IMR-90 (cell line): ENCODE measurements at regions not wholly inside any gene's neighbourhood (a gene's known extent, or its start where the extent isn't known, plus 50 kb on each side); places are given as distances from the start of the nearest gene placed in this dataset.

Experiments
- ATAC-seq: fragments of 200-7000 bp; cut with Tn5 transposase; 2 replicates; pipeline ENCODE4 v1.9.1; 2020; ENCODE audit warnings: low read depth, mild to moderate bottlenecking, moderate library complexity
- BruUV-seq: library from RNA; stranded (reverse); fragments of 400-500 nt; replicated peaks from 2 replicates; lab custom pipeline; 2021; lab: Mats Ljungman, UMichigan
- CTCF ChIA-PET: fragments of 300-600 bp; formaldehyde crosslinking; extraction: SDS; loops from one replicate; lab custom pipeline; 2021; ENCODE audit warnings: antibody characterized with exemption; lab: Yijun Ruan, JAX
- POLR2A ChIA-PET: fragments of 300-600 bp; sonication (Branson Sonifier 250); formaldehyde crosslinking; loops from one replicate; lab custom pipeline; 2022; ENCODE audit warnings: antibody characterized with exemption; ENCODE audit not compliant: unreplicated experiment; lab: Charles Lee
- DNase-seq: peaks from one replicate; pipeline ENCODE4 v3.0.0; 2013
- H2AFZ ChIP-seq: replicated peaks from 2 replicates; pipeline ENCODE3; 2013; ENCODE audit warnings: low read length, mild to moderate bottlenecking; ENCODE audit not compliant: poor library complexity
- H2AK5ac ChIP-seq: 2 replicates; pipeline ENCODE4 v1.6.1; 2013; ENCODE audit warnings: low read depth, low read length, inconsistent platforms
- H2AK9ac ChIP-seq: replicated peaks from 2 replicates; pipeline ENCODE3; 2013; ENCODE audit warnings: mild to moderate bottlenecking, low read depth, low read length, moderate library complexity; ENCODE audit not compliant: poor library complexity
- H2BK120ac ChIP-seq: 2 replicates; pipeline ENCODE4 v1.6.1; 2013; ENCODE audit warnings: low read depth, low read length, inconsistent platforms
- H2BK15ac ChIP-seq: 3 replicates; pipeline ENCODE4 v1.6.1; 2013; ENCODE audit warnings: low read depth, low read length, inconsistent platforms
- H2BK20ac ChIP-seq: 2 replicates; pipeline ENCODE4 v1.6.1; 2013; ENCODE audit warnings: low read depth, mild to moderate bottlenecking, inconsistent platforms, low read length, moderate library complexity
- H2BK5ac ChIP-seq: 2 replicates; pipeline ENCODE4 v1.6.1; 2013; ENCODE audit warnings: mild to moderate bottlenecking, low read depth, low read length, inconsistent platforms; ENCODE audit not compliant: poor library complexity, severe bottlenecking
- H3K14ac ChIP-seq: replicated peaks from 2 replicates; pipeline ENCODE4 v1.6.1; 2013; ENCODE audit warnings: low read depth, low read length, inconsistent platforms
- H3K18ac ChIP-seq: 2 replicates; pipeline ENCODE4 v1.6.1; 2013; ENCODE audit warnings: low read depth, low read length, control low read depth
- H3K23ac ChIP-seq: 2 replicates; pipeline ENCODE4 v1.6.1; 2013; ENCODE audit warnings: low read depth, low read length, inconsistent platforms
- H3K27ac ChIP-seq: 2 replicates; pipeline ENCODE4 v1.5.1; 2013; ENCODE audit warnings: mild to moderate bottlenecking, control low read depth, low read length; ENCODE audit not compliant: insufficient read depth
- H3K27me3 ChIP-seq: 2 replicates; pipeline ENCODE4 v1.6.1; 2013; ENCODE audit warnings: low read length; ENCODE audit not compliant: control insufficient read depth, insufficient read depth
- H3K36me3 ChIP-seq: 2 replicates; pipeline ENCODE4 v1.6.1; 2013; ENCODE audit warnings: low read length, mixed read lengths; ENCODE audit not compliant: control insufficient read depth, insufficient read depth
- H3K4ac ChIP-seq: 2 replicates; pipeline ENCODE4 v1.6.1; 2013; ENCODE audit warnings: low read depth, low read length, inconsistent platforms
- H3K4me1 ChIP-seq: 2 replicates; pipeline ENCODE4 v1.6.1; 2013; ENCODE audit warnings: low read length, mixed read lengths; ENCODE audit not compliant: control insufficient read depth, insufficient read depth
- H3K4me2 ChIP-seq: 2 replicates; pipeline ENCODE4 v1.6.1; 2013; ENCODE audit warnings: low read depth, mild to moderate bottlenecking, control low read depth, low read length, moderate library complexity
- H3K4me3 ChIP-seq: 2 replicates; pipeline ENCODE4 v1.5.1; 2013; ENCODE audit warnings: low read depth, mild to moderate bottlenecking, control low read depth, low read length, moderate library complexity; ENCODE audit not compliant: insufficient read depth
- H3K56ac ChIP-seq: 2 replicates; pipeline ENCODE4 v1.6.1; 2013; ENCODE audit warnings: low read length, inconsistent platforms; ENCODE audit not compliant: insufficient read depth; ENCODE audit errors: extremely low read depth
- H3K79me1 ChIP-seq, 2 experiments: 2 replicates each; pipeline ENCODE4 v1.6.1; 2013; ENCODE audit warnings: low read length in 2 of 2, inconsistent platforms in 1 of 2, low read depth in 1 of 2
- H3K9ac ChIP-seq: 2 replicates; pipeline ENCODE4 v1.6.1; 2013; ENCODE audit warnings: low read depth, low read length, control low read depth
- H3K9me1 ChIP-seq: 2 replicates; pipeline ENCODE4 v1.6.1; 2013; ENCODE audit warnings: low read length, inconsistent platforms; ENCODE audit not compliant: insufficient read depth
- H3K9me3 ChIP-seq: 2 replicates; pipeline ENCODE4 v1.6.1; 2013; ENCODE audit warnings: low read length; ENCODE audit not compliant: control insufficient read depth, insufficient read depth
- H4K20me1 ChIP-seq: 2 replicates; pipeline ENCODE4 v1.6.1; 2013; ENCODE audit warnings: low read length, inconsistent platforms; ENCODE audit not compliant: insufficient read depth
- H4K5ac ChIP-seq: 2 replicates; pipeline ENCODE4 v1.6.1; 2013; ENCODE audit warnings: mild to moderate bottlenecking, low read depth, low read length, control low read depth
- H4K8ac ChIP-seq, 2 experiments: 2 replicates each; pipeline ENCODE4 v1.6.1; 2013; ENCODE audit warnings: low read depth in 2 of 2, low read length in 2 of 2, control low read depth in 1 of 2, inconsistent platforms in 1 of 2
- H4K91ac ChIP-seq: 2 replicates; pipeline ENCODE4 v1.6.1; 2013; ENCODE audit warnings: low read depth, low read length, inconsistent platforms; ENCODE audit not compliant: insufficient read depth
- MAFK ChIP-seq: IDR thresholded peaks from 2 replicates; pipeline ENCODE4 v1.6.1; 2012; ENCODE audit warnings: low read depth, low read length, improper control_type of control experiment
- MAZ ChIP-seq: IDR thresholded peaks from 2 replicates; pipeline ENCODE4 v1.6.1; 2012; ENCODE audit warnings: low read depth, mild to moderate bottlenecking, low read length, improper control_type of control experiment, moderate library complexity, borderline replicate concordance
- NFE2L2 ChIP-seq: fragments of 150-350 bp; IDR thresholded peaks from 2 replicates; pipeline ENCODE4 v1.6.1; 2016; ENCODE audit warnings: low read depth, mild to moderate bottlenecking, low read length
- RFX5 ChIP-seq: IDR thresholded peaks from 2 replicates; pipeline ENCODE4 v1.8.0; 2012; ENCODE audit warnings: low read depth, mild to moderate bottlenecking, low read length, moderate library complexity
- SMC3 ChIP-seq: fragments of 150-350 bp; IDR thresholded peaks from 2 replicates; pipeline ENCODE4 v1.6.1; 2016; ENCODE audit warnings: low read depth, mild to moderate bottlenecking, antibody characterized with exemption, low read length, moderate library complexity
- WGBS, 2 experiments: methylation state at CpG; one replicate each; pipeline versions ENCODE4 v1.1.5 to v1.1.7; 2013; ENCODE audit warnings: missing lambda C conversion rate in 2 of 2; ENCODE audit not compliant: insufficient read length in 1 of 2; ENCODE audit errors: extremely low coverage in 2 of 2; 5-methylcytosine and 5-hydroxymethylcytosine counted together
- dilution Hi-C: fragments of 300-500 bp; cut with HindIII; formaldehyde crosslinking; loops from one replicate; pipeline ENCODE4 v1.14.3; 2018; ENCODE audit warnings: low sequenced_read_pairs; ENCODE audit not compliant: unreplicated experiment
- in situ Hi-C: fragments of 300-500 bp; cut with MboI; formaldehyde crosslinking; loops from 3 replicates; pipeline ENCODE4 v1.14.3; 2019; ENCODE audit warnings: low sequenced_read_pairs, inconsistent platforms, mixed read lengths
- intact Hi-C: fragments of 100-400 bp; cut with micrococcal nuclease; formaldehyde crosslinking; loops from 2 replicates; pipeline ENCODE4 v1.10.0; 2022
- TF ChIP-seq, protein P1 (sequence below): fragments of 150-350 bp; IDR thresholded peaks from 2 replicates; pipeline ENCODE4 v1.6.1; 2016; ENCODE audit warnings: low read depth, mild to moderate bottlenecking, low read length, moderate library complexity, borderline replicate concordance

DNA sequence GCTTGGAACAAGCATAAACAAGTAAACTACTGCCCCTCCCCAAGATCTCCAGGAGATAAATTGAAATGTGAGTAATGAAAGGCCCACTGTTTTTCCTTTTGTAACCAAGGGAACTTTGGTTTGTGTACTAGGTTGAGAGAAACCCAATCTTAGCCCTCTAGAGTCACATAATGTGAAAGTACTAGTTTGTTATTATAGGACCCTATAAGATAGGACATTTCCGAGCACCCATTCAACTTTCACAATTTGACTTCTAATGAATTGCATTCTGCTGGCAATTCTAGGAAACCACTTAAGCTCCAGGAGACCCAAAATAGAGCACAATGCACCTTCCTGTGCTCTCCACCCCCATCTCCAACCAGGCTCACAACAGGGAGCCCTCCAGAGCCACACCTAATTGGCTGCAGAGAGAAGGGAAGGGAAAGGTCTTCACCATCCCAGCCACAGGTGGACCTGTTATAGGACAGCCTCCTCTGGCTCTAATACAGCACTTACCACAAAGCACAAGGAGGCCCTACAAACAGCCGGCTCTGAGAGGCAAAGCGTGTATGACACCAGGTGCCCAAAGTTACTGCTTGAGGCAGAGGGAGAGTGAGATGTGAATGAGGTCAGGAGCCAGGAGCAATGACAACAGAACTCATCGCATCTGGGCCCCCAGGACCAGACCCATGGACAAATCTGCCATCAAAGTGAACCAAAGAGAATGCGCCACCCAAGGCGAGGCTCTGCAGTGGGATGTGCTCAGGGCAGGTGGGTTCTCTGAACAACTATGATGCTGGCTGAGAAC is 163.3 kb upstream of the NTF3 start:
- ChIA-PET CTCF (interaction anchor here (0.6 kb wide), 2 partner anchors 78 to 411 kb away, joined by 3 to 4 read pairs; no protein-coding TSS in a partner anchor), POLR2A (no interaction called here)
- Histone ChIP-seq H2AFZ (peak overlapping the region; percentile 64), H3K36me3 (no peaks in the 10 kb centered on the region), H3K9ac (no peak overlapping the region), H3K4me2 (no peak overlapping the region), H2BK20ac (peak overlapping the region; percentile 88), H2BK15ac (peak overlapping the region; percentile 76; the same call in 2 of the 3 replicates), H3K27me3 (no peaks in the 10 kb centered on the region), H2BK5ac (peak overlapping the region; percentile 43), H3K18ac (peak overlapping the region; percentile 62), H3K9me1 (peaks cover 18% of the 10 kb centered on the region), H3K4ac (peak overlapping the region; percentile 79), H3K79me1 (no peaks in the 10 kb centered on the region), H4K91ac (peak overlapping the region; percentile 85), H4K8ac (peak overlapping the region; percentile 34 to 72; a peak in 3 of 4 replicates), H3K23ac (no peak overlapping the region; the same call in 1 of the 2 replicates), H3K27ac (peak overlapping the region; percentile 48; the same call in 1 of the 2 replicates), H3K4me3 (no peak overlapping the region), H3K9me3 (no peaks in the 10 kb centered on the region), H3K4me1 (peaks cover 15% of the 10 kb centered on the region), H2AK9ac (peak overlapping the region; percentile 30), H4K5ac (peak overlapping the region; percentile 38), H3K14ac (peak overlapping the region; percentile 25), H4K20me1 (no peaks in the 10 kb centered on the region), H3K56ac (no peak overlapping the region), H2AK5ac (peak overlapping the region; percentile 80), H2BK120ac (peak overlapping the region; percentile 86)
- WGBS, 2 experiments: 100% methylated on average over 5 of the region's 6 CpGs; no CpG with 5 or more reads in 1 of the 2 experiments
- intact Hi-C loops (loop anchor here (10.0 kb wide), 1 partner anchor 164 kb away; no protein-coding TSS in a partner anchor), dilution Hi-C loops (no loop called here), in situ Hi-C loops (no loop called here)
- TF ChIP-seq, protein P1, sequence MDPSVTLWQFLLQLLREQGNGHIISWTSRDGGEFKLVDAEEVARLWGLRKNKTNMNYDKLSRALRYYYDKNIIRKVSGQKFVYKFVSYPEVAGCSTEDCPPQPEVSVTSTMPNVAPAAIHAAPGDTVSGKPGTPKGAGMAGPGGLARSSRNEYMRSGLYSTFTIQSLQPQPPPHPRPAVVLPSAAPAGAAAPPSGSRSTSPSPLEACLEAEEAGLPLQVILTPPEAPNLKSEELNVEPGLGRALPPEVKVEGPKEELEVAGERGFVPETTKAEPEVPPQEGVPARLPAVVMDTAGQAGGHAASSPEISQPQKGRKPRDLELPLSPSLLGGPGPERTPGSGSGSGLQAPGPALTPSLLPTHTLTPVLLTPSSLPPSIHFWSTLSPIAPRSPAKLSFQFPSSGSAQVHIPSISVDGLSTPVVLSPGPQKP: no peak
- no peak for TF ChIP-seq MAZ
- no peak for TF ChIP-seq NFE2L2
- no peak for TF ChIP-seq SMC3
- no peak for TF ChIP-seq RFX5
- no peak for TF ChIP-seq MAFK
- DNase-seq: no peak
- BruUV-seq: no TSS peak
- no peak for ATAC-seq
